Caki2 (cell line): ENCODE measurements at regions not wholly inside any gene's neighbourhood (a gene's known extent, or its start where the extent isn't known, plus 50 kb on each side); places are given as distances from the start of the nearest gene placed in this dataset.

Source experiments
- DNase-seq: peaks from one replicate; pipeline ENCODE4 v3.0.0-alpha.2; 2015; ENCODE audit warnings: low read depth
- in situ Hi-C: cut with HindIII; loops from 2 replicates; pipeline ENCODE4 v1.10.0; 2016; ENCODE audit warnings: low sequenced_read_pairs, low pct_unique_long_range_greater_than_20kb, mixed read lengths

DNA sequence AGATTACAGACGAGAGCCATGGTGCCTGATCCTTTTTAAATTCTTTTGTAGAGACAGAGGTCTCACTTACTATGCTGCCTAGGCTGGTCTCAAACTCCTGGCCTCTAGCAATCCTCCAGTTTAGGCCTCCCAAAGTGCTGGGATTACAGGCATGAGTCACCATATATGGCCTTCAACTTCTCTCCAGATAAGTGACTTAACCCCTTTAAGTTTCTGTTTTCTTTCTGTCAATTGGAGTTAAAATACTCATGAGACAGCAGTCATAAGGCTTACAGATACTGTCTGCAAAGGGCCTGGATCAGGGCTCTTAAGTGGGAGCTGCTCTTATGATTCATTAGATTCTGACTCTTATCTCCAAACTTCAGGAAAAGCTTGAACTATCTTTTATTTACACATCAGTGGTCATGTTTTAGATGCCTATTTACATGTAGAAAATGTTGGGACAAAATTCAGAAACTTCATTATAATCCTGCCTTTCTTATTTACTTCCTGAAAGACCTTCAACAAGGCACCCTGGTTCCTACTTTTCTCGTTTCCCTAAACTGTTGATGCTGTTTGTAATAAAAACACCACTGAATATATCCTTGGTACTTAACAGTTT is 271.5 kb upstream of the TBX3 start:
- in situ Hi-C loops: no loop called here
- DNase-seq: no peak

DNA sequence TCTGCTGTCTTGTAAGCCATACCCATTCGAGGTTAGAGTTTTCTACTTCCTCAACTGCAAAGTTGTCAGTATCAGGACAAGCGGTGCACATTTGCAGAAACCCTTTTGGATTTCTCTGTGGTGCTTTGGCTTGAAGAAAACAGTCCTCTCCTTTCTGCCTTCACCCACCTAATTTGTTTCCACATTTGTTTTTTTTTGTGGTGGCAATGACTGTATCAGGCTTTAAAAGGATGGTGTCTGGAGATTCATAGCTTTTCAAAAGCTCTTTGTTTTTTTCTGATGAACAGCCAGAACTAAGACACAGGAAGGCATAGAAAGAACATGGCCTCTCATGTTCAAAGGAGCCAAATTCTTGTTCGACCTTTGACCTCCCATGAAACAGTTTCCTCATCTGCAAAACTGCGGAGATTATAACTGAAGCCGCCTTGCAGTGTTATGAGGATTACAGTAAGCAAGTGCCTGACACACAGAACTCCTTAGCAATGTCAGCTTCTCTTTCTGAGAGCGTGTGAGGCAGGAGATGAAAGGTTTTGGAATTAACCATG is 270.6 kb upstream of the TBX3 start:
- in situ Hi-C loops: no loop called here
- DNase-seq: no peak

DNA sequence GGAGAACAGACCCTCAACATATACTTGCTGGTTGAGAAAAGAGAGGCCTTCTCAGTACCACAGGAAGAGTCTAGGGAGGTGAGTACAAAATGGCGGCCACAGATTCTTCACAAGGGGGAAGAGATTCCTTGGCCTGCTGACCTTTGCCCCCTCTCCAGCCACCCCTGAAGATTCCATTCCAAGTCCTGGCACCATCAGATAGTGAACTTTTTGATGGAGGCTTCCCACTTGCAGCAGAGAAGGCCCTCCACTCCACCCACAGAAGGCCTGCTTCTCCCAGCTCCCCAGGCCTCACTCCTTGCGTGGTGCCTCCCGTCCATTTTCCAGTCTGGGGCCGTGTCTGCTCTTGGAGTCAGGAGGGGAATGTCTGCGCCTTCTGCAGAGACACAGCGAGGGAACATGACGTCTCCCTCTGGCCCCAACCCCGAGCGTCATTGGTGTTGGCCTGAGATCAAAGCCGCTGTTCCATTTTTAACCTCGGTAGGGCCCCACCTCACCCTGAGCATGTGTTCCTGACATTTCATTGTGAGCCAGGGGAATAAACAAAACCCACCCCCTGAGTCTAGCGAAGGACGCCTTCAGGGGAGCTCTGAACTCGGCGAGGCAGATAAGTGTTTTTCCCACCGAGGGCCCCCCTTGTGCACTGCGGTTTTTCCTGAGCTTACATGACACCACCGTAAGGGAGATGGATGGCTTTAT is 268.7 kb upstream of the TBX3 start:
- DNase-seq: no peak
- in situ Hi-C loops: no loop called here

DNA sequence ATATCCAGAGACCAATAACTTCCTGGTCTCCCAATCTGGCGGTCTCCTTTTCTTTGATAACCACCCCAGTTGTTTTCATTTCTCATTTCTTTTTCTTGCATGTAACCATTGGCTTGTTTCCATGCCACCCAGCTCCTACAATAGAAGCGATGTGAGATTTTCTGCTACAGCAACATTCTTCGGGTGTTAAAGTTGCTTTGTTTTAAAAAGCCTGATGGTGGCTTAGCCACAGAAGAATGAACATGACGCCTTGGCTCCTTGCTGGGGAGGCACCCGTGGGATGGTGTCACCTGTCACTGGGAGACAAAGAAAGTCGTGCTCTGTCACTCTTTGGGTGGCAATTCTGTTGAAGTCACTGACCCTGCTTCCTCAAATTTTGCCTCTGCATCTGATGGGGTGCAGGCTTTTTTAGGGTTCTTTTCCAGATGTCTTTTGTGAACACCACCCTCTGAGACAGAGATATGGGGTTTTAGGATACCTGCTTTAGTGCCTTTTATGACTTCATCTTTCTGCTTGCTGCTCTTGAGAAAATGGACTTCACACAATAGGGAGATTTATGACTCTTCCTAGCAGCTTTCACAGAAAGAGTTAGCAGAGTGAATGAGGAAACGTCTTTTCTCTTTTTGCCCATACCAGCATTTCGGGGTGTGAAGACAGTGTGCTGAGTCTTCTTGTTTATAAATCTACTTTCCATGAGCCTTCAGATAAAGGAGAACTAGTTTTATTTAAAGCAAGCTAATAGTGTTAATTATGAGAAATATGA is 265.3 kb upstream of the TBX3 start:
- in situ Hi-C loops: no loop called here
- no peak for DNase-seq

DNA sequence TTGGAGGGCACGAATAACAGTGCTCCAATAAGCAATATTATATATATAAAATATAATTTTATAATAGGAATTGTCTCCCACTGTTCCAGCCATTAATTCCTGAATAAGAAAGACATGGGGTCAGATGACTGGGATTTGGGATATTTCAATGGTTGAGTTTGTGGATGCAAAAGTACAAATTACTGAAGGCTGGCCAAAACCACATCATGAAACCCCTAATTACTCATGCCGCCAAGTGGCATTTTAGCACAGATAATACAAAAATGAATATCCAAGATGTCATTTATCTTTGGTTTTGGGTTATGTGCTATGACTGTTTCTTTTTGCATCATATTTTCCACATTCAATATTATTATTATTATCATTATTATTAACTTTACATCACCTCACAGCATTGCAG is 261.4 kb upstream of the TBX3 start:
- in situ Hi-C loops: no loop called here
- DNase-seq: no peak

DNA sequence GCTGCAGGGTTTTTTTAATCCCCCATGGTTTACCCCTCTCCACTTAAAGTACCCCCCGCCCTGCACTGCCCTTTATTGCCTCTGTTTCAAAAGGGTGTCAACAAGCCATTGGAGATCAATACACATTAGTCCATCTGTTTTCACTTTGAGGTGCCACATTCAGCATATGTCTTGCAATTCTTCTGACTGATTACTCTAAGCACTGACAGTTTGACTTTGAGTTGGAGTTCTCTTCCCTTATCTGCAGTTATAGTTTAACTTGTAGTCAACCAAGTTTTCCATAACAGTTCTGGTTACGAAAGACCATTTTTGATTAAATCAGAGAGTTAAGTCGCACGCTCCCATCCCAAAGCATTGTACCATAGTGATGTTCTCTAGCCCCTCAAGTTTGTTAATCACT is 260.8 kb upstream of the TBX3 start:
- in situ Hi-C loops: no loop called here

DNA sequence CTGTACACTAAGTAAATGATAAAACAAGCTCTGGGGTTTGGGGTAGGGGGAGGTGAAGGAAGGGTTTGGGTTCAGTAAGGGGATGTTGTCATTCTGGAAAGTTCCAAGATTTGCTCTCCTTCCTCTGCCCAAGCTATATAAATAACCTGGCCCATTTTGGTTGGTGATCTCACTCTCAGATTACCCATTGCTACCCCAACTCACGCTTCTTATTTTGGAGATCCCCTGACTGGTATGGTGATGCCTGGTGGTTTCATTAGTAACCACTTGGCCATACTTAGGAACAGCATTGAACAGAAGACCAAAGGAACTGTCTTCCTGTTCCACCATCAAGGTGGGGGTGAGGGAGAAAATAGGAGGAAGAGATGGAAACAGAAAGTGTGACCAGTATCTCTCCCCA is 259.6 kb upstream of the TBX3 start:
- in situ Hi-C loops: no loop called here
- no peak for DNase-seq

More for the DNA sequence above, 260.8 kb upstream of the TBX3 start:
- DNase-seq: no peak

DNA sequence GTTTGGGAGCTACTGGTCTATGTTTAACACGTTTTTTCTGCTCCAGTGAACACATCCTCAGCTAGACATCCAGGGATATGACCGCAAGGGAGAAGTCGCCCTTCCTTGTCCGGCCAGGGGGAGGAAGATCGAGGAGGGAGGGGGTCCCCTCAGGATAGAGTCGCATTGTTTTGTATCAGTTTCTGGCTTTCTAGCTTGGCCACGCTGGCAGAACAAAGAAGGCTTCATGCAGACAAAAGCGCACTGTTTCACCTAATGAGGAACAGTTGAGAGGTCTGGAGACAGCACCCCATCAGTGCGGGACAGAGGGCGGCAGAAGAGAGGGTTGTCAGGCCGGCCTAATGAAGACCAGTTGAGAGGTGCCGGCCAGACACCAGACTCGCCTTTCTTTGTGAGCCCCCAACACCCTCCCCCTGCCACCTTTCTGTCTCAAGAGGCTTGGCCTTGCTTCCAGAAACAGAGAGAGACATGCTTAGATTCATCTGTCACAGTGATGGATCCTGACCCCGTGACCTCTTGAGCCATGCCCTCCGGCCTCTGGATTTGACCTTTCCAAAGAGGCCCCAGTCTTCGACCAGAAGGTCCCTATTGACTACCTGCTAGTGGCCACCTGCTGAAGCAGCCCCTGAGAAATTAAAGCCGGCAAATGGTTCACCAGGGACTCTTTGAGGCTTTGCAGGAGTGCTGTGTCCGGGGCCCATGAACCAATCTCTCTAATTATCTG is 254.7 kb upstream of the TBX3 start:
- in situ Hi-C loops: no loop called here
- no peak for DNase-seq

DNA sequence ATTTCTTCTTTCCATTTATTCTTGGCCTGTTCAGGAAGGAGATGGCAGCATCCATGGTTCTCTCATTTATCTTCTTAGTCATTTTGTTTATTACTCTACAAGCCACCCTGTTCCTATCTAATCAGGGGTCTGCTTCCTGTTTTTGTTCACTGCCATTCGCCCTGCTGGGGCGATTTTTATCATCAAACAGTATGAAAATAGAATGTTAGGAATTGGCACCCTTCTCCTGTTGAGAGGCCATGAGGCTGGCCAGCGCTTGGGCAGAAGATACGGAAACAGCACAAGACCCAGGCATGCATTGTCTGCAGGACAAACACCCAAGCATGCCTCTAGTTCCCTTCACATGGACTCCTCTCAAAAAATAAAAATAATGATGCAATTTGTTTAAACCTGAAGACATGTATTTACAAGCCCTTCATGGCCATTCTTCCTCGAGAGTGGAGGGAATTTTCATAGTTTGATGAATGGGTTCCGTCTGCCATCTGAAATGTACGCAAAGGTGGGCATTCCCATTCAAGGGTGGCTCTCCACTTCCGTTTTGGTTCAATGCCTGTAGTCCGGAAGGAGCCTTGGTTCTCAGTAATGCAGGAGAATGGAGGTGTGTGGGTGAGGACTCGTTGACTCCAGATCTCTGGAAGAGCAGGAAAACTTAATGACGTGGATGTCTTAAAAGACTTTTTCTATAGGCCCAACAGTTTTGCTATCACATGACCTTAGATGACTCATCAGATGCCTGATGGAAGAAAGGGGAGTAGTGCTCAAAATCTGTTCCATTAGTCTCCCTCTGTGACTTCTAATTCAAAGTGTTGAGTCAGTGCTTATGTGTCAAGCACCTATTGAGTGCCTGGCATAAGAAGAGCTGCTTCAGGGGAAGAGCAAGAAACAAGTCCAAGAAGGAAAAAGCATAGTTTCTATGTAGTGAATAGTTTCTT is 252.4 kb upstream of the TBX3 start:
- DNase-seq: peak; percentile 48
- in situ Hi-C loops: no loop called here

DNA sequence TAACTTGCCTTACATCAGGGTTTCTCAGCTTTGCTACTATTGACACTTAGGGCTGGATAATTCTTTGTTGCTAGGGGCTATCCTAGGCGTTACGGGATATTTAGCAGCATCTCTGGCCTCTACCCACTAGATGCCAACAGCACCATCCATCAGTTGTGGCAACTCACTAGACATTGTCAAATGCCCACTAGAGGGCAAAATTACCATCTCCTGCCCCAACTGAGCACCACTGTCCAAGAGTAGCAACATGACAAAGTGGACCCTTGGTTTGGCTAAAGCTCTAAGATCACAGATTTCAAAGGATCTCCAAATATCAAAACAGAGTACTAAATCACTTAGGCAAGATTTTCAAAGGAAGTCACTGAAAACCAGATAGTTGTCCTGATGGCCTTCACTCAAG is 251.7 kb upstream of the TBX3 start:
- DNase-seq: no peak
- in situ Hi-C loops: no loop called here

DNA sequence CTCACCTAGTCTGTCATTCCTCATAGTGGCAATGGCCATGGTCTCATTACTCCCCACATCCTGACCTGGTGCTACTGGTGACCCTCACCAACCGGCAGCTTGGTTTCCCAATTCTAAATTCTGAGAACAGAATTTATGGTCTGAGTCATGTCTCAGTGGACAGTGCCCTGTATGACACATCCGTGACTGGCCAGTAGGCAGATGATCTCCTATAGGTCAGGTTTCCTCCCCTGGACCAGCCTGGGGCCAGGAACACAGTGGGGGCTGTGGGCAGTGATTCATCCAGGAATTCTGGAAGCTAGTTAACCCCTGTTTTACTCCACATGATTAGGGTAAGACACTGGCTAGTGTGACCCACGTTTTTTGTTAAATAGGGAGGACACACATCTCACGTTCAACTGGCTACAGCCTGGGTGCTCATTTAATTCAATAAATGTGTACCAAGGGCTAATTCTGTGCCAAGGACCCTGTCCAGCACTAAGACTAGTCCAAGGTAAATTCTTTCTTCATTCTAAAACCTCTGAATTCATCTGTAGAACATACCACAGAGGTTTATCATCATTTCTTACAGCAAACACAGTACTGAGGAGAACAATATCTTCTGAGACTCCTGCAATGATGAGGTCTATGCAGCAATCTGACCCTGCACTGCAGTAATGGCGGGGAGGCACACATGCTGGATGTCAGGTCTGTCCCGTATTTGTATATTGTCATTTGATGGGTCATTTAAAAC is 249.6 kb upstream of the TBX3 start:
- DNase-seq: peak; percentile 80
- in situ Hi-C loops: no loop called here

DNA sequence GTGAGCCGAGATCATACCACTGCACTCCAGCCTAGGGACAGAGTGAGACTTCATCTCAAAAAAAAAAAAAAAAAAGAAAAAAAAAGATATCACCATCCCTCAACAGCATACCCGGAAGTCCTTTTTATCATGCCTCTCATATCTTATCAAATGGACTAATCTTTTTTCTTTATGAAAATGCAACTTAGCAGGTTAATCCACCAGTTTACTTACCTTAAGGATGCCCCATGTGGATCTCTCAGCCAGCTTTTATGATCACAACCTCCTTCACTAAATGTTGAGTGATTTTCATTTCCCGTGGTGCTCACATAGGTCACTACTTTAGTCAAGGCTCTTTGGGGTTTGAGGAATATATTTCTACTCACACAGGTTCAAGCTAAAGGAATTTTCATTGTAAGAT is 248.8 kb upstream of the TBX3 start:
- no peak for DNase-seq
- in situ Hi-C loops: no loop called here

DNA sequence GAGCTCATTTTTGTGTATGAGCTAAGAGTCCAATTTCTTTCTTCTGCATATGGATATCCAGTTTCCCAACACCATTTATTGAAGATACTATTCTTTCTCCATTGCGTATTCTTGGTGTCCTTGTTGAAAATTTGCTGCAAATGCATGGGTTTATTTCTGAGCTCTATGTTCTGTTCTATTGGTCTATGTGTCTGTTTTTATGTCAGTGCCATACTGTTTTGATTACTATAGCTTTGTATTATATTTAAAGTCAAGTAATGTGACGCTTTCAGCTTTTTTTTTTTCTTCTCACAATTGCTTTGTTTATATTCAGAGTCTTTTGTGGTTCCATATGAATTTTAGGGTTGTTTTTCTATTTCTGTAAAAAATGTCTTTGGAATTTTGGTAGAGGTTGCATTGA is 247.1 kb upstream of the TBX3 start:
- no peak for DNase-seq
- in situ Hi-C loops: no loop called here

DNA sequence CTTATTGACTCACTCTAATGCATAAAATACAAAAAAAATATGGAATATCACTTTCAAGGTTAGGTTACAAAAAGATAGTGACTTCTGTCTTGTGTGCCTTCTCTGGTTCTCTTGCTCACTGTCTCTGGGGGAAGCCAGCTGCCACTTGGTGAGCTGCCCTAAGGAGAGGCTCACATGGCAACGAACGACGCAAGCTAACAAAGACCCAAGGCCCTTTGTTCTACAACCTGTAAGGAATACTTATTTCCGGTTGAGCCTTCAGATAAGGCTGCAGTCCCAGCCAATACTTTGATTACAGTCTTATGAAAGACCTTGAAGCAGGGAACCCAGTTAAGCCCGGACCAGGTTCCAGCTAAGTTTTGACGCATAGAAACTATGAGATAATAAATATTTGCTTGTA is 242.4 kb upstream of the TBX3 start:
- in situ Hi-C loops: no loop called here
- no peak for DNase-seq

DNA sequence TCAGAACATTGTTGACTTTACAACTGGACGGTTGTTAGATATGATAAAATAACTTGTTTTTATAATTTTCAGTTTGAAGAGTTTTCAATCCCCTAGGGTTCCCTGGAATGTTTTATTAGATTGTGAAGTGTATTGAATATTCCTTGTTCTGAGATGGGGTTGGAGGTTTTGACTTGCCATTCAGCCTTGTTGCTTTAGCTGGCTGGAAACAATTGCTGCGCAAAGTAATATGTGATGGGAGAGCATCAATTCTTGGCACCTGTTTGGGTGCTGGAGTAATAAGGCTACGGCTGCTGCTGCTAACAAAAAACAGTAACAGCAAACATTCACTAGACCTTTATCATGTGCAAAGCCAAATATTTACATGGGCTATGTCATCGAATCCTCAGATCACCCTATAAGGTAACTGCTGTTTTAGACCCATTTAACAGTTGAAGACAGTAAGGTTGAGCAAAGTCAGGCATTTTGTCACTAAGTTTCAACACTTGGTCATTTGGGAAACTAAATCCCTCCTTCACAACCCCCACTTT is 241.0 kb upstream of the TBX3 start:
- no peak for DNase-seq
- in situ Hi-C loops: no loop called here

DNA sequence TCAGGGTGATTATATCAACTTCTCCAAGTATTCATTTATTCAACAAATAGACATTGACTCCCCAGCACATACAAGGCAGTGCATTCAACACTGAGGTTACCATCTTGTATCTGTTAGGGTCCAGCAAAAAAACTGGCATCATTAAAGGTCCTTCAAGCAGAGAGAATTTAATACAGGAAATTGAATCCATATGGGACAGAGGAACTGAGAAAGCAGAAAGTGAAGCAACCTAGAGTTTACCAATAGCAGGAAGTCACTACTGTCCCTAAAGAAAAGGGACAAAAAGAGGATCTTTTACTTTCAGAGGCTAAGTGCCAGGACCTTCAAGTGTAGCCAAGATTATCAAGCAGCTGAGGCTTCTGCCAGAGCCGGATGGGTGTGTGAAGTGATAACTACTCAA is 237.8 kb upstream of the TBX3 start:
- in situ Hi-C loops: no loop called here
- DNase-seq: no peak
